Activated T-helper 1 cell treated with anti-CD3 and anti-CD28 coated beads, Interleukin-12 subunit alpha, Interleukin-12 subunit beta, Interleukin-2, Interleukin-4 antibody, amounts not matched to agents 30 ng/mL and 10 ng/mL and 1 ng/mL, durations not matched to agents 14 hours and 24 hours and 36 hours (primary cell): ENCODE measurements at regions not wholly inside any gene's neighbourhood (a gene's known extent, or its start where the extent isn't known, plus 50 kb on each side); places are given as distances from the start of the nearest gene placed in this dataset.

ENCODE experiments used
- DNase-seq: peaks from one replicate; pipeline ENCODE4 v3.0.0; 2021; ENCODE audit warnings: low spot score
- H3K27ac Mint-ChIP-seq: one replicate; pipeline ENCODE4 v1.8.0; 2021; ENCODE audit warnings: mild to moderate bottlenecking, mixed read lengths
- H3K27me3 Mint-ChIP-seq: one replicate; pipeline ENCODE4 v1.8.0; 2022; ENCODE audit warnings: mild to moderate bottlenecking, moderate library complexity, mixed read lengths; ENCODE audit not compliant: insufficient read depth
- H3K36me3 Mint-ChIP-seq: one replicate; pipeline ENCODE4 v1.8.0; 2021; ENCODE audit warnings: low read depth, mixed read lengths
- H3K4me1 Mint-ChIP-seq: one replicate; pipeline ENCODE4 v1.8.0; 2021; ENCODE audit warnings: low read depth, mixed read lengths
- H3K4me3 Mint-ChIP-seq: one replicate; pipeline ENCODE4 v1.8.0; 2021; ENCODE audit warnings: mild to moderate bottlenecking, moderate library complexity, mixed read lengths
- H3K9me3 Mint-ChIP-seq: one replicate; pipeline ENCODE4 v1.8.0; 2021; ENCODE audit warnings: mixed read lengths
- intact Hi-C: fragments of 100-400 bp; cut with micrococcal nuclease; formaldehyde crosslinking; loops from one replicate; pipeline ENCODE4 v1.15.1; 2024

DNA sequence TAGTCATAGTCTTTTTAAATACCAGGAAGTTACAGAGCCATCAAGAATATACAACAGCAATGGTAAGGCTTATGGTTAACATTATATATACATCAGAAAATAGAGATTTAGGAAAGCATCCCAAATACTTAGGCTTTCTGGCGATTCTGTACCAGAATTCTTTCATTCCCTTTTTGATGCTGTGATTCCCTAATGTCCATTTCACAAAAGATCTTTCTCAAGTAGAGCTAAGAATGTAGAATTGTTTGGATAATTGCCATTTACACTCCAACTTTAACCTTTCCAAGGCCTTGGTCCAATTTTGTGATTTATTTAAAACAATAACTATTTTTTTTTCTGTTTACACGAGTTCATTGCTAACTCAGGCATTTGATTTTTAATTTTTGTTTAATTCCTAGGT lies 422.2 kb downstream of the MTX2 start:
- Mint-ChIP-seq H3K27ac (no peak overlapping the region), H3K9me3 (no peaks in the 10 kb centered on the region), H3K36me3 (no peaks in the 10 kb centered on the region), H3K27me3 (peaks cover 28% of the 10 kb centered on the region), H3K4me1 (no peaks in the 10 kb centered on the region), H3K4me3 (no peak overlapping the region)
- intact Hi-C loops, result no loop called here
- DNase-seq, result no peak

DNA sequence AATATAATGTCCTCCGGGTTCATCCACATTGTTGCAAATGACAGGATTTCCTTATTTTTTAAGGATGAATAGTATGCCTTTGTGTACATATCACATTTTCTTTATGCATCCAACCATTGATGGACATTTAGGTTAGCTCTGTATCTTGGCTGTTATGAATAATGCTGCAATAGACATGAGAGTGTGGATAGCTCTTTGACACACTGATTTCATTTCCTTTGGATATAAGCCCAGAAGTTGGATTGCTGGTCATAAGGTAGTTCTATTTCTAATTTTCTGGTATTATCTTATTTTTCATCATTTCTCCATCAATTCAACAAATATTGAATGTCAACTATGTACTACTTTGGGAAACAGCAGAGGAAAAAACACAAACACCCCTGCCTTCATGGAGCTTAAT lies 423.3 kb downstream of the MTX2 start:
- intact Hi-C loops, result no loop called here
- Mint-ChIP-seq H3K9me3 (no peaks in the 10 kb centered on the region), H3K27ac (no peak overlapping the region), H3K4me3 (no peak overlapping the region), H3K27me3 (peaks cover 28% of the 10 kb centered on the region), H3K4me1 (no peaks in the 10 kb centered on the region), H3K36me3 (no peaks in the 10 kb centered on the region)
- DNase-seq, result no peak

- Mint-ChIP-seq H3K4me3 (no peak overlapping the region), H3K9me3 (no peaks in the 10 kb centered on the region), H3K36me3 (no peaks in the 10 kb centered on the region), H3K27me3 (peaks cover 13% of the 10 kb centered on the region), H3K27ac (no peak overlapping the region), H3K4me1 (no peaks in the 10 kb centered on the region)
- no peak for DNase-seq
- intact Hi-C loops, result no loop called here
Measured at GRCh38 chr2:176699098-176699497, 429.9 kb downstream of the MTX2 start.

DNA sequence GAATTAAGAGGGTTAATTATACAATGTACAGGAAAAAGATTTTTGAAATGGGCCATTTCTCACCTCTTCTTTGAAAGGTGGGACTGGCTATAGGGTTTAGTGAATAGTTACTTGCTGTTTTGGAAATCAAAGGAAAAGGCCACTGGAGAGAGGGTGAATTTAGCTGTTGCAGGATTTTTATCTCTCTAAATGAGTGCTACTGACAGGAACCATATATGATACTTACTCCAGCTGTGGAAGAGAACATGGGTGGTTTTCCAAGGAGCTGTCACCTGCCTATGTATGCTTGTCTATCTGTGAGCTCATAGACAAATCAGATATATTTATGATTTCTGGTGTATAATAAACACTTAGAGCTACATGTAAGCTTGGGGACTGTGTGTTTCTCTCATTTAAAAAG lies 430.4 kb downstream of the MTX2 start:
- DNase-seq, result no peak
- H3K4me3 Mint-ChIP-seq, result no peak overlapping the region
- peaks cover 10% of the 10 kb centered on the region for H3K27me3 Mint-ChIP-seq
- no peaks in the 10 kb centered on the region for H3K4me1 Mint-ChIP-seq
- H3K9me3 Mint-ChIP-seq, result no peaks in the 10 kb centered on the region
- no peak overlapping the region for H3K27ac Mint-ChIP-seq
- no peaks in the 10 kb centered on the region for H3K36me3 Mint-ChIP-seq
- intact Hi-C loops, result no loop called here

GRCh38 chr2:176702131-176702530 lies 432.9 kb downstream of the MTX2 start:
- Mint-ChIP-seq H3K9me3 (no peaks in the 10 kb centered on the region), H3K4me3 (no peak overlapping the region)
- intact Hi-C loops, result no loop called here

GRCh38 chr2:176704282-176704858 lies 435.1 kb downstream of the MTX2 start:
- Mint-ChIP-seq H3K4me3 (no peak overlapping the region), H3K27ac (no peak overlapping the region), H3K36me3 (no peaks in the 10 kb centered on the region), H3K9me3 (no peaks in the 10 kb centered on the region), H3K4me1 (no peaks in the 10 kb centered on the region), H3K27me3 (peaks cover 14% of the 10 kb centered on the region)
- intact Hi-C loops, result no loop called here
- DNase-seq, result no peak

More at GRCh38 chr2:176702131-176702530, 432.9 kb downstream of the MTX2 start:
- H3K4me1 Mint-ChIP-seq, result no peaks in the 10 kb centered on the region
- peaks cover 10% of the 10 kb centered on the region for H3K27me3 Mint-ChIP-seq
- H3K27ac Mint-ChIP-seq, result no peak overlapping the region
- no peaks in the 10 kb centered on the region for H3K36me3 Mint-ChIP-seq
- no peak for DNase-seq

- Mint-ChIP-seq H3K4me3 (no peak overlapping the region), H3K36me3 (no peaks in the 10 kb centered on the region)
- intact Hi-C loops, result no loop called here
Measured at GRCh38 chr2:176709149-176709951, 440.1 kb downstream of the MTX2 start.

DNA sequence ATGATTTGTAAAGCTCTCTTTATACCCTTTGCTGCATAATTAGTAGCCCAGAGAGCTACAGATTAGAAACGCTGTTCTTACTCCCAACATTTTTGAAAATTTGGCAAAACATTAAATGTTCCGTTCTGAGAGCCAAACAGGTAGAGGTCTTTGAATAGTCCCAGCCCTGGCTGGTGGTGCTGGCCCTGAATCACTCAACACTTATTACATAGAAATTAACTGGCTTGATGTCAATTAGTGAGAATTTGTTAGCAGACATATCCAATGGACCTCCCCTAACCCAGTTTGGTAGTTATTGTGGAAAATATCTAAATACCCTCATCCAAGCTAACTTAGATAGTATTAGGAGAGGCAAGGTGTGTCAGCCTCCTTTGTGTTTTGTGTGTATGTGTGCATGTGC lies 440.7 kb downstream of the MTX2 start:
- Mint-ChIP-seq H3K4me3 (no peak overlapping the region), H3K27me3 (peaks cover 17% of the 10 kb centered on the region), H3K4me1 (no peaks in the 10 kb centered on the region), H3K9me3 (no peaks in the 10 kb centered on the region), H3K36me3 (no peaks in the 10 kb centered on the region), H3K27ac (no peak overlapping the region)
- intact Hi-C loops, result no loop called here
- no peak for DNase-seq

More at GRCh38 chr2:176709149-176709951, 440.1 kb downstream of the MTX2 start:
- Mint-ChIP-seq H3K27me3 (peaks cover 13% of the 10 kb centered on the region), H3K27ac (no peak overlapping the region), H3K4me1 (no peaks in the 10 kb centered on the region), H3K9me3 (no peaks in the 10 kb centered on the region)
- DNase-seq, result no peak

DNA sequence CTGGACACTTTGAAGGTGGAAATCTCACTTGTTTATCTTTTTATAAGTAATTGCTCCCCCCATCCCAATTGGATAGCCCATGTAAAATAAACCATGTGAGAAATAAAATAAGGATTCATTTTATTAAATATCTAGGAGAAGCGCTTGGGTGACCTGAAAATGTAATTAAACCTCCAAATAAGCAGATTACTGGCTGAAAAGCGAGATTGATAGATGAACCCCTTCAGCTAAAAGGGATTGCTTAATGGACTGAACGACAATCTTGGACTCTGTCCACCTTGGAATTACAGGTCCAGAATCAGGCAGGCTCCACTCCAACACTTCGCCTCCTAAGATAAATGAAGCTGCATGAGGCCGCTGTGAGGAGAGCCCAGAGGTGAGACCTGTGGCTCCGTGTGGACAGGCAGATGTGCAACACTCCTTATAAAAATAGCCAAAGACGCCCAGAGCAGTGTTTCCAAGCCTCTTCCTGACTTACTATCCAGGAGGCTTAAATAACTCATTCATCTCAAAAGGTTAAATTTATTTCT lies 441.5 kb downstream of the MTX2 start:
- H3K27me3 Mint-ChIP-seq, result peaks cover 17% of the 10 kb centered on the region
- H3K4me3 Mint-ChIP-seq, result no peak overlapping the region
- H3K27ac Mint-ChIP-seq, result no peak overlapping the region
- no peaks in the 10 kb centered on the region for H3K9me3 Mint-ChIP-seq
- no peaks in the 10 kb centered on the region for H3K4me1 Mint-ChIP-seq
- DNase-seq, result no peak
- H3K36me3 Mint-ChIP-seq, result no peaks in the 10 kb centered on the region
- intact Hi-C loops, result no loop called here

- H3K27ac Mint-ChIP-seq, result no peak overlapping the region
- H3K4me1 Mint-ChIP-seq, result no peaks in the 10 kb centered on the region
- DNase-seq, result no peak
- H3K9me3 Mint-ChIP-seq, result no peaks in the 10 kb centered on the region
- peaks cover 4% of the 10 kb centered on the region for H3K27me3 Mint-ChIP-seq
- no peak overlapping the region for H3K4me3 Mint-ChIP-seq
- H3K36me3 Mint-ChIP-seq, result no peaks in the 10 kb centered on the region
- intact Hi-C loops, result no loop called here
Measured at GRCh38 chr2:176725873-176726645, 456.8 kb downstream of the MTX2 start.

GRCh38 chr2:176727696-176728095 lies 458.5 kb downstream of the MTX2 start:
- peaks cover 4% of the 10 kb centered on the region for H3K27me3 Mint-ChIP-seq
- no peaks in the 10 kb centered on the region for H3K36me3 Mint-ChIP-seq
- intact Hi-C loops, result no loop called here
- no peak for DNase-seq
- H3K4me3 Mint-ChIP-seq, result no peak overlapping the region
- no peaks in the 10 kb centered on the region for H3K4me1 Mint-ChIP-seq
- H3K9me3 Mint-ChIP-seq, result no peaks in the 10 kb centered on the region
- H3K27ac Mint-ChIP-seq, result no peak overlapping the region

GRCh38 chr2:176729706-176730569 lies 460.7 kb downstream of the MTX2 start:
- no peak overlapping the region for H3K4me3 Mint-ChIP-seq
- intact Hi-C loops, result no loop called here

More at GRCh38 chr2:176729706-176730569, 460.7 kb downstream of the MTX2 start:
- Mint-ChIP-seq H3K27ac (no peak overlapping the region), H3K4me1 (no peaks in the 10 kb centered on the region), H3K9me3 (no peaks in the 10 kb centered on the region), H3K27me3 (peaks cover 4% of the 10 kb centered on the region), H3K36me3 (no peaks in the 10 kb centered on the region)
- DNase-seq, result no peak
